ENCODE measurements at regions not wholly inside any gene's neighbourhood (a gene's known extent, or its start where the extent isn't known, plus 50 kb on each side); places are given as distances from the start of the nearest gene placed in this dataset.
"Not testable (repeated sequence)": the region's sequence is repeated elsewhere in the genome, so short reads cannot be mapped to it uniquely, and the experiment has no call there.

GRCh38 chr22:48782811-48783511 lies 1044.7 kb downstream of the BRD1 start:
- no peak for DNase-seq

GRCh38 chr22:48782326-48782725 lies 1045.3 kb downstream of the BRD1 start:
- DNase-seq: no peak

GRCh38 chr22:48781868-48782267 lies 1045.8 kb downstream of the BRD1 start:
- DNase-seq: no peak

DNA sequence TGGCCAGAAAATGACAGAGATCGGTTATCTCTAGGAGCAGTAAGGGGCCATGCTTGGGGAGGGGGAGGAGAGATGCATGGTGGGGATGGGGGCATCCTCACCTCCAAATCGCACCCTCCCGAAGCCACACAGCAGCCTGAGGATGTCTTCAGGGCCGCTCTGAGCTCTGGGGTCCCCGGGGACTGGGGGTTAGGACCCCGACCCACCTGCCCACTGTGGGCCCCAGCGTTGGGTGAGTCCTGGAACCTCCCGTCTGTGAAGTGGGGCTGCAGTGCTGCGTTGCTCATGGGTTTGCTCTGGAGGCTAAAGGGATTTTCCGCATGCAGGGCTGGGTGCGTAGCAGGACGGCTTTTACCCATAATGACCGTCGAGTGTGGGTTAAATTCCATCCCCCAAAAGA lies 1046.3 kb downstream of the BRD1 start:
- no peak for DNase-seq

DNA sequence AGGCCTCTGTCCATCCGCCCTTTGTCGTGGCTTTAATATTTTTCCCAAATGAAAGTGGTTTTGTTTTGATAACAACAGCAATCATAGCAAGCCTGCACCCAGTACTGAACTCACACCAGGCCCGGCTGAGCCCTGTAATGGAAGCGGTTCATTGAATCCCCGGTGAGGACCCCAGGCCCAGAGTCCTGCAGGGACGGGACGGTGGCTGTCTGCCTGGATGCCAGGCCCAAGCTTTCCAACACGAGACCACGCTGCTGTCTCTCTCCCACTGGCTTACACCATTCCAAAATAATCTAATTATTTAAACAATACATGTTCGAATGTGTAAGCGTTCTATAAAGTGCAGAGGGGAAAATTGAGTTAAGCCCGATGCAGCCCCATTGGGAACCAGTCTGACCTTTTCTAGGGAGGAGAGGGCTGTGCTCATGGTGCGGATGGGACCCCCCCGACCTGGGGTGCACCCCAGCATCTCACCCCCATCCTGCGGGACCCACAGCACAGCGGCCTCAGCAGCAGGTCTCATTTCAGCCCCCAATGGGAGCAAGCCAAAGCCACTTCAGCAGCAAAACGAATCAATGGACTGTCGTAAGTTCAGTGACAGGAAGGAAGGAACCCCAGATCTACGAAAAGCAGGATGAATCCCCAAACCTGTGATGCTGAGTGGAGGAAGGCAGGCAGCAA lies 1046.9 kb downstream of the BRD1 start:
- no peak for DNase-seq

GRCh38 chr22:48779661-48780596 lies 1047.7 kb downstream of the BRD1 start:
- peak; percentile 4 for DNase-seq

GRCh38 chr22:48779211-48779643 lies 1048.4 kb downstream of the BRD1 start:
- peak; percentile 7 for DNase-seq

GRCh38 chr22:48778308-48779195 lies 1049.1 kb downstream of the BRD1 start:
- DNase-seq: no peak

- DNase-seq: no peak
Measured at GRCh38 chr22:48772286-48772907, 1055.3 kb downstream of the BRD1 start.

GRCh38 chr22:48765595-48765994 lies 1062.1 kb downstream of the BRD1 start:
- DNase-seq: no peak

- peak; percentile 4 for DNase-seq
Measured at GRCh38 chr22:48761546-48761945, 1066.1 kb downstream of the BRD1 start.

- DNase-seq: peak; percentile 4
Measured at GRCh38 chr22:48760481-48761390, 1066.9 kb downstream of the BRD1 start.

GRCh38 chr22:48758881-48759875 lies 1068.5 kb downstream of the BRD1 start:
- peak; percentile 2 for DNase-seq

DNA sequence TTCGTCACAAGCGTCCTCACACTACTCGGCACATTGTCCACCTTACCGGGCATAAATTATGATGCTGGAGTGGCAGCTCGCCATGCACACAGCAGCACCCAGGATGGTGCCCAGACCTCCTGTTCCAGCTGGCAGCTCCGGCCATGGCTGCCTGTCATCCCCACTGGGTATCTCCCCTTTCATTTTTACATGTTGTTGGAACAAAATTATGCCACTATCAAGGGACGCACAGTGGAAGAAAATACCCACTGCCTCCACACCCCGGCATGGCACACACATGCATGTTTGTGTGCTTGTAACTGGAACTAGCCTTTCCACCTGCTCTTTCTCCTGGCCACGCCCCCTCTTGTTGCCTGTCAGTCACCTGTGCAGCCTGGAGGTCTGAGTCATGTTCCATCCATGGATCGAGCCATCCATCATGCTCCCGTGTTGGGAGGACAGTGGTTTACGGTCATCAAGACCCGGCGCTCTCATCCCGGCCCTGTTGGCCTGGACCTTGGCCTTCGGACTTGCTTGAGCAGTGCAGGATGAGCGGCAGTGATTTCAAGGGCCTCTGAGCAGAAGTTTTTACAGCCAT lies 1069.6 kb downstream of the BRD1 start:
- DNase-seq: peak; percentile 5

DNA sequence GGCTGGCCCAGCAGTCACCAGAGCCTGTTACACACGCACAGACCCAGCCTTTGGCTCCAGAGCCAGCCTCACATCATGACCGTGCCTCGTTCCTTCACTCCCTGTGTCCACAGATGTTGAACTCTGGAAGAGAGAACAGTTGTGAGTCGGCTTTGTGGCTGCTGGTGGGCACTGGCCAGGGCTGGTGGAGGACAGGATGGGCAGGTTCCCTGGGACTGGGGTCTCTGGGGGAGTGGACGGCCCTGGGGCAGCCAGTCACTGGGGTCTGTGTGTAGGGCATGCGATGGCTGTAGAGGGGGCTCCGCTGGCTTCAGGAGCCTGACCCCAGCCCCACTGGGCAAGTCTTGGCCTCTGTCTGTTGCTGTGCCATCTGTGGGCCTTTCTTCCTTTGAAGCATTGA lies 1070.1 kb downstream of the BRD1 start:
- DNase-seq: peak; percentile 3

- not testable (repeated sequence) for DNase-seq
Measured at GRCh38 chr22:48757135-48757534, 1070.5 kb downstream of the BRD1 start.

DNA sequence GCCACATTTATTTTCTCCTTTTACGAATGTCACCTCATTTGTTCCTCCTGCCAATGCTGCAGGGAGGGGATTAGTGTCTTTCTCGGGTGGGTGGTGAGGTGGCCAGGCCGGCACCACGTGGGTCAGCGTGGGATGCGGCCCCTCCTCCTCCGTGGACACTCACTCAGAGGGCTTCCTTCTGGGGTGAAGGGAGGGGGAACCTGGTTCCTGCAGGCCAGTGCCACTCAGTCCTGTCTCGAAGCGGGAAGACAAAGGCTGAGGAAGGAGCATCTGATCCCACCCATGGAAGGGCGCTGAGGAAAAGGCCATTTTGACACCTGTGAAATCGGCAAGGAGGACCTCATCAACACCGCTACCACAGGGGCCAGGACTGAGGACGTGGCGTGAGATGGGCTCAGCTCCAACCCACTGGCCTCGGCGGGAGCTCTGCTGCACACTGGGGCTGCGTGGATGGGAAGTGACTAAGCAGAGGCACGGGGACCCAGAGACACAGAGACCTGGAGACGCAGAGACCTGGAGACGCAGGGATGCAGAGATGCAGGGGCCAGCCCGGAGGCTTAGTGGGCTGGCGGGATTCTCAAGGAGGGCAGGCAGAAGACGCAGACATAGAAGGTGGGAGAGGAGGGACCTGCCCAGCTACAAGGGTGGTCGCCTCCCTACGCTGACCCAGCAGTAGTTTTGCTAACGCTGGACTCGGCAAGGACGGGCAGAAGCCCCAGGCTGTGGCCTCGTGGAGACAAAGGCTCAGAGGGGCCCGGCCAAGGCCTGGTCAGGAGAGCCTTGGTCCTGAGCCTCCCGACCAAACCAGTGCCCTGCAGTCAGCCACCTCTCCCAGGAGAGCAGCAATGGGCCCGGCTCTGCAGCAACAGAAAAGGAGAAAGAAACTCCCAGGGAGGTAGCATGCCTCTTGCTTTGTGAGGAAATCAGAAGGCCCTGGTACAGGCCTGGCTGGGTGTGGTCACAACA lies 1071.2 kb downstream of the BRD1 start:
- peak; percentile 3 for DNase-seq

Data from activated CD4-positive, alpha-beta T cell treated with anti-CD3 and anti-CD28 coated beads for 1 hour (primary cell).